H1 (cell line): ENCODE measurements at regions not wholly inside any gene's neighbourhood (a gene's known extent, or its start where the extent isn't known, plus 50 kb on each side); places are given as distances from the start of the nearest gene placed in this dataset.

Experiments used
- CTCF ChIA-PET: fragments of 300-600 bp; sonication (Branson Sonifier 250); formaldehyde crosslinking; loops from one replicate; lab custom pipeline; 2021; ENCODE audit not compliant: partially characterized antibody; lab: Charles Lee
- POLR2A ChIA-PET: fragments of 300-600 bp; sonication (Branson Sonifier 250); formaldehyde crosslinking; loops from one replicate; lab custom pipeline; 2021; ENCODE audit warnings: inconsistent platforms; ENCODE audit not compliant: partially characterized antibody; lab: Charles Lee
- DNase-seq, 2 experiments: peaks; one replicate each; pipeline versions ENCODE4 v3.0.0 to v3.0.0-alpha.2; 2010 to 2022; ENCODE audit warnings: low spot score in 2 of 2, low read depth in 1 of 2, mixed read lengths in 1 of 2
- FAIRE-seq: peaks from 2 replicates; lab custom pipeline; 2011; peaks lifted over from hg19 to GRCh38; lab: Jason Lieb, UNC
- H2AFZ ChIP-seq: 2 replicates; pipeline ENCODE4 v1.8.1; 2012; ENCODE audit warnings: low read length, inconsistent platforms
- H2AK5ac ChIP-seq: 2 replicates; pipeline ENCODE4 v1.6.1; 2013; ENCODE audit warnings: low read depth, low read length
- H2BK120ac ChIP-seq: replicated peaks from 2 replicates; pipeline ENCODE3; 2013; ENCODE audit warnings: low read depth, low read length, inconsistent platforms
- H2BK12ac ChIP-seq: 2 replicates; pipeline ENCODE4 v1.6.1; 2013; ENCODE audit warnings: low read depth, low read length
- H2BK15ac ChIP-seq: 2 replicates; pipeline ENCODE4 v1.6.1; 2013; ENCODE audit warnings: low read length
- H2BK20ac ChIP-seq: 2 replicates; pipeline ENCODE4 v1.6.1; 2013; ENCODE audit warnings: low read length
- H2BK5ac ChIP-seq: 2 replicates; pipeline ENCODE4 v1.6.1; 2013; ENCODE audit warnings: low read depth, low read length
- H3K14ac ChIP-seq: 2 replicates; pipeline ENCODE4 v1.6.1; 2013; ENCODE audit warnings: inconsistent platforms; ENCODE audit not compliant: insufficient read length
- H3K18ac ChIP-seq: 2 replicates; pipeline ENCODE4 v1.6.1; 2013; ENCODE audit warnings: low read length; ENCODE audit errors: extremely low read depth
- H3K23ac ChIP-seq: 2 replicates; pipeline ENCODE4 v1.6.1; 2013; ENCODE audit warnings: inconsistent platforms; ENCODE audit not compliant: insufficient read length
- H3K23me2 ChIP-seq: 2 replicates; pipeline ENCODE4 v1.6.1; 2013; ENCODE audit warnings: low read depth, low read length
- H3K27ac ChIP-seq: 2 replicates; pipeline ENCODE4 v1.6.1; 2011; ENCODE audit warnings: low read depth, low read length, inconsistent platforms
- H3K27me3 ChIP-seq, 4 experiments: replicated peaks in 1 of 4; 1 replicate in 1 of 4; 2 replicates in 3 of 4; pipeline versions ENCODE4 v1.6.1 to v1.8.1; 2011 to 2013; ENCODE audit warnings: low read length in 3 of 4, mild to moderate bottlenecking in 3 of 4, inconsistent platforms in 2 of 4, mixed read lengths in 2 of 4, moderate library complexity in 1 of 4; ENCODE audit not compliant: control insufficient read depth in 3 of 4, insufficient read depth in 3 of 4; ENCODE audit errors: extremely low read depth in 1 of 4
- H3K36me3 ChIP-seq, 4 experiments: 2 replicates each; pipeline versions ENCODE4 v1.6.1 to v1.8.1; 2011 to 2013; ENCODE audit warnings: mild to moderate bottlenecking in 4 of 4, low read length in 3 of 4, moderate library complexity in 2 of 4, control low read depth in 1 of 4, inconsistent platforms in 1 of 4; ENCODE audit not compliant: insufficient read depth in 4 of 4, control insufficient read depth in 2 of 4
- H3K4ac ChIP-seq: replicated peaks from 2 replicates; pipeline ENCODE3; 2013; ENCODE audit warnings: low read length, low read depth, mixed read lengths, inconsistent platforms; ENCODE audit not compliant: insufficient read length
- H3K4me1 ChIP-seq, 4 experiments: replicated peaks in 1 of 4; 1 replicate in 1 of 4; 2 replicates in 3 of 4; pipeline versions ENCODE4 v1.6.1 to v1.8.1; 2011 to 2013; ENCODE audit warnings: low read length in 3 of 4, inconsistent platforms in 2 of 4, mixed read lengths in 1 of 4; ENCODE audit not compliant: insufficient read depth in 4 of 4, control insufficient read depth in 3 of 4
- H3K4me2 ChIP-seq, 2 experiments: 2 replicates each; pipeline versions ENCODE4 v1.6.1 to v1.8.1; 2011 to 2013; ENCODE audit warnings: low read depth in 2 of 2, low read length in 2 of 2, control low read depth in 1 of 2, inconsistent platforms in 1 of 2, mild to moderate bottlenecking in 1 of 2; ENCODE audit not compliant: insufficient read depth in 1 of 2
- H3K4me3 ChIP-seq, 4 experiments: fragments of 200-600, 300-600 bp in 1 of 4; sonication (generic), shearing (Covaris generic), sonication (Bioruptor Twin) in 1 of 4; 2 replicates each; pipeline versions ENCODE4 v1.5.1 to v1.8.1; 2011 to 2016; ENCODE audit warnings: low read length in 4 of 4, low read depth in 3 of 4, control low read depth in 2 of 4, inconsistent platforms in 2 of 4, mild to moderate bottlenecking in 2 of 4, mixed read lengths in 1 of 4, moderate library complexity in 1 of 4; ENCODE audit not compliant: insufficient read depth in 2 of 4; ENCODE audit errors: extremely low read depth in 1 of 4
- H3K56ac ChIP-seq: replicated peaks from 2 replicates; pipeline ENCODE3; 2013; ENCODE audit warnings: low read depth, mild to moderate bottlenecking, mixed read lengths, low read length, inconsistent platforms; ENCODE audit not compliant: insufficient read length
- H3K79me1 ChIP-seq: 2 replicates; pipeline ENCODE4 v1.6.1; 2013; ENCODE audit warnings: low read depth, low read length, control low read depth
- H3K79me2 ChIP-seq, 2 experiments: 2 replicates each; pipeline versions ENCODE4 v1.6.1 to v1.8.1; 2012 to 2013; ENCODE audit warnings: low read length in 2 of 2, mild to moderate bottlenecking in 2 of 2, inconsistent platforms in 1 of 2; ENCODE audit not compliant: insufficient read depth in 2 of 2, control insufficient read depth in 1 of 2
- H3K9ac ChIP-seq, 4 experiments: replicated peaks in 1 of 4; 1 replicate in 1 of 4; 2 replicates in 3 of 4; pipeline versions ENCODE4 v1.6.1 to v1.8.1; 2011 to 2013; ENCODE audit warnings: low read depth in 3 of 4, low read length in 3 of 4, control low read depth in 2 of 4, mild to moderate bottlenecking in 2 of 4, moderate library complexity in 2 of 4, inconsistent platforms in 1 of 4; ENCODE audit errors: extremely low read depth in 1 of 4
- H3K9me3 ChIP-seq, 2 experiments: 2 replicates each; pipeline versions ENCODE4 v1.6.1 to v1.8.1; 2012 to 2013; ENCODE audit warnings: mild to moderate bottlenecking in 2 of 2, moderate library complexity in 2 of 2, control low read depth in 1 of 2, inconsistent platforms in 1 of 2, low read depth in 1 of 2, low read length in 1 of 2, mixed read lengths in 1 of 2; ENCODE audit not compliant: insufficient read depth in 2 of 2
- H4K20me1 ChIP-seq, 2 experiments: replicated peaks in 1 of 2; 2 replicates each; pipeline versions ENCODE3 to v1.8.1; 2011 to 2013; ENCODE audit warnings: inconsistent platforms in 2 of 2, low read length in 2 of 2, mild to moderate bottlenecking in 1 of 2; ENCODE audit not compliant: insufficient read depth in 2 of 2, control insufficient read depth in 1 of 2
- H4K5ac ChIP-seq: 2 replicates; pipeline ENCODE4 v1.6.1; 2013; ENCODE audit warnings: low read length, low read depth, mixed read lengths, inconsistent platforms; ENCODE audit not compliant: insufficient read length
- H4K8ac ChIP-seq: 2 replicates; pipeline ENCODE4 v1.8.0; 2013; ENCODE audit warnings: mild to moderate bottlenecking, moderate library complexity, low read length, inconsistent platforms; ENCODE audit not compliant: insufficient read depth; ENCODE audit errors: extremely low read depth
- H4K91ac ChIP-seq: replicated peaks from 2 replicates; pipeline ENCODE3; 2013; ENCODE audit warnings: low read length, mixed read lengths, inconsistent platforms; ENCODE audit not compliant: insufficient read length
- ATF2 ChIP-seq: IDR thresholded peaks from 2 replicates; pipeline ENCODE4 v1.6.1; 2012; ENCODE audit warnings: low read length, inconsistent platforms
- EP300 ChIP-seq, 2 experiments: IDR thresholded peaks; 1 replicate in 1 of 2; 2 replicates in 1 of 2; pipeline ENCODE4 v1.6.1; 2011 to 2012; ENCODE audit warnings: low read depth in 2 of 2, low read length in 2 of 2, mild to moderate bottlenecking in 2 of 2, borderline replicate concordance in 1 of 2, inconsistent platforms in 1 of 2, moderate library complexity in 1 of 2
- EZH2 ChIP-seq: fragments of 200-600 bp; sonication (generic); IDR thresholded peaks from 2 replicates; pipeline ENCODE4 v1.7.1; 2012; ENCODE audit warnings: low read depth, mild to moderate bottlenecking, moderate library complexity, low read length, inconsistent platforms; ENCODE audit not compliant: severe bottlenecking
- HDAC2 ChIP-seq, 2 experiments: fragments of 300-600 bp in 1 of 2; sonication (generic) in 1 of 2; IDR thresholded peaks; 2 replicates each; pipeline ENCODE4 v1.6.1; 2011 to 2012; ENCODE audit warnings: low read depth in 2 of 2, low read length in 2 of 2, mild to moderate bottlenecking in 2 of 2, moderate library complexity in 2 of 2, borderline replicate concordance in 1 of 2, inconsistent platforms in 1 of 2
- KDM5A ChIP-seq: fragments of 200-600 bp; IDR thresholded peaks from 2 replicates; pipeline ENCODE4 v1.7.1; 2012; ENCODE audit warnings: mild to moderate bottlenecking, low read length, inconsistent platforms, mixed read lengths
- MAFK ChIP-seq: IDR thresholded peaks from 2 replicates; pipeline ENCODE4 v1.6.1; 2012; ENCODE audit warnings: low read depth, mild to moderate bottlenecking, improper control_type of control experiment, low read length
- NANOG ChIP-seq: IDR thresholded peaks from 2 replicates; pipeline ENCODE4 v1.6.1; 2011; ENCODE audit warnings: low read length, low read depth, mild to moderate bottlenecking, inconsistent platforms; ENCODE audit not compliant: insufficient read depth, poor library complexity, severe bottlenecking
- RXRA ChIP-seq: IDR thresholded peaks from 2 replicates; pipeline ENCODE4 v1.6.1; 2011; ENCODE audit warnings: low read depth, mild to moderate bottlenecking, low read length, moderate library complexity; ENCODE audit not compliant: insufficient read depth
- TAF7 ChIP-seq: optimal IDR thresholded peaks from 2 replicates; pipeline ENCODE3; 2011; ENCODE audit warnings: low read depth, mild to moderate bottlenecking, inconsistent platforms, low read length, moderate library complexity, borderline replicate concordance
- TBP ChIP-seq: IDR thresholded peaks from 2 replicates; pipeline ENCODE4 v1.6.1; 2011; ENCODE audit warnings: low read depth, low read length, improper control_type of control experiment
- TEAD4 ChIP-seq: IDR thresholded peaks from 2 replicates; pipeline ENCODE4 v1.6.1; 2012; ENCODE audit warnings: low read depth, low read length, inconsistent platforms, mixed read lengths
- WGBS, 2 experiments: shearing (Covaris generic) in 1 of 2; methylation state at CpG; one replicate each; pipeline versions ENCODE4 v1.1.6 to v1.1.7; 2013 to 2015; ENCODE audit warnings: low lambda C conversion rate in 2 of 2, mixed read lengths in 2 of 2, inconsistent platforms in 1 of 2, low coverage in 1 of 2, missing lambda C conversion rate in 1 of 2; ENCODE audit not compliant: insufficient replicate concordance in 2 of 2, insufficient coverage in 1 of 2, insufficient read length in 1 of 2; ENCODE audit errors: extremely low coverage in 1 of 2, missing lambda C conversion rate in 1 of 2; 5-methylcytosine and 5-hydroxymethylcytosine counted together

GRCh38 chr1:82395440-82395839, 594.7 kb downstream of the ADGRL2 start:
- no peaks in the 10 kb centered on the region for H3K4me1 ChIP-seq

More at GRCh38 chr1:82395440-82395839, 594.7 kb downstream of the ADGRL2 start:
- H3K14ac ChIP-seq = no peak overlapping the region
- 88% methylated on average over 4 of the region's 4 CpGs; no CpG with 5 or more reads in 1 of the 2 experiments for WGBS, 2 experiments
- H2BK20ac ChIP-seq = no peak overlapping the region
- TF ChIP-seq EZH2 (no peak), KDM5A (no peak), TEAD4 (no peak), NANOG (no peak), MAFK (no peak), EP300 (IDR thresholded peaks at IDR 0.05; ENCODE audit: borderline replicate concordance in 1 of 2, low read depth in 2 of 2, low read length in 2 of 2) (no peak), RXRA (no peak), TAF7 (no peak), HDAC2 (IDR thresholded peaks at IDR 0.05; ENCODE audit: borderline replicate concordance in 1 of 2, low read depth in 2 of 2, low read length in 2 of 2) (no peak), TBP (no peak), ATF2 (no peak)
- no peak overlapping the region for H4K8ac ChIP-seq
- H2BK120ac ChIP-seq = no peak overlapping the region
- H3K27ac ChIP-seq = no peak overlapping the region
- no peak overlapping the region for H3K4me3 ChIP-seq
- no peaks in the 10 kb centered on the region for H3K79me1 ChIP-seq
- H4K20me1 ChIP-seq = no peaks in the 10 kb centered on the region
- no peak overlapping the region for H3K4me2 ChIP-seq
- CTCF ChIA-PET = no interaction called here
- no peak overlapping the region for H3K18ac ChIP-seq
- no peak overlapping the region for H2BK5ac ChIP-seq
- no peak overlapping the region for H3K56ac ChIP-seq
- no peaks in the 10 kb centered on the region for H3K36me3 ChIP-seq
- no peak overlapping the region for H2BK15ac ChIP-seq
- no peak overlapping the region for H2AK5ac ChIP-seq
- no peaks in the 10 kb centered on the region for H3K23me2 ChIP-seq
- no peak for DNase-seq
- no peak overlapping the region for H4K91ac ChIP-seq
- H3K9me3 ChIP-seq = no peaks in the 10 kb centered on the region
- H3K9ac ChIP-seq = no peak overlapping the region
- H2AFZ ChIP-seq = no peak overlapping the region
- no peaks in the 10 kb centered on the region for H3K27me3 ChIP-seq
- H3K23ac ChIP-seq = no peak overlapping the region
- H3K79me2 ChIP-seq = no peaks in the 10 kb centered on the region
- H4K5ac ChIP-seq = no peak overlapping the region
- FAIRE-seq = no peak
- POLR2A ChIA-PET = no interaction called here
- H2BK12ac ChIP-seq = no peak overlapping the region
- no peak overlapping the region for H3K4ac ChIP-seq
